Upper lobe of right lung (tissue), 1 donor: ENCODE measurements at regions not wholly inside any gene's neighbourhood (a gene's known extent, or its start where the extent isn't known, plus 50 kb on each side); places are given as distances from the start of the nearest gene placed in this dataset.

Experiments used
- ATAC-seq: fragments of 200-7000 bp; cut with Tn5 transposase; one replicate; pipeline ENCODE4 v1.9.1; 2020; ENCODE audit warnings: mild to moderate bottlenecking, moderate library complexity
- DNase-seq: peaks from one replicate; pipeline ENCODE4 v3.0.0-alpha.2; 2020
- H3K27ac ChIP-seq: fragments of 200-600 bp; one replicate; pipeline ENCODE4 v1.8.0; 2022
- H3K27me3 ChIP-seq: fragments of 200-600 bp; one replicate; pipeline ENCODE4 v1.8.0; 2022; ENCODE audit warnings: mild to moderate bottlenecking
- H3K36me3 ChIP-seq: fragments of 200-600 bp; one replicate; pipeline ENCODE4 v1.8.0; 2022
- H3K4me1 ChIP-seq: fragments of 200-600 bp; one replicate; pipeline ENCODE4 v1.8.0; 2022
- H3K4me3 ChIP-seq: fragments of 200-600 bp; one replicate; pipeline ENCODE4 v1.8.0; 2022; ENCODE audit warnings: mild to moderate bottlenecking
- H3K9me3 ChIP-seq: fragments of 200-600 bp; one replicate; pipeline ENCODE4 v1.8.0; 2022
- CTCF ChIP-seq: fragments of 200-600 bp; IDR thresholded peaks from one replicate; pipeline ENCODE4 v1.8.0; 2022; ENCODE audit warnings: antibody characterized with exemption
- intact Hi-C: fragments of 100-400 bp; cut with DNase I; formaldehyde crosslinking; loops from one replicate; pipeline ENCODE4 v1.11.0; 2022
- donor health status: DM: no; HTN: yes; CAD: no; lungs with severe emphysema.

- no peaks in the 10 kb centered on the region for H3K36me3 ChIP-seq
- intact Hi-C loops, result no loop called here
- no peaks in the 10 kb centered on the region for H3K4me1 ChIP-seq
- no peaks in the 10 kb centered on the region for H3K9me3 ChIP-seq
- DNase-seq, result no peak
- H3K27me3 ChIP-seq, result no peaks in the 10 kb centered on the region
- ATAC-seq, result no peak
- no peak overlapping the region for H3K27ac ChIP-seq
- no peak for TF ChIP-seq CTCF
- no peak overlapping the region for H3K4me3 ChIP-seq
Measured at GRCh38 chr3:190172751-190173150, 52.1 kb upstream of the P3H2 start.
